NT2/D1 (cell line): ENCODE measurements at regions not wholly inside any gene's neighbourhood (a gene's known extent, or its start where the extent isn't known, plus 50 kb on each side); places are given as distances from the start of the nearest gene placed in this dataset.

Experiments used
- SUZ12 ChIP-seq: IDR thresholded peaks from 2 replicates; pipeline ENCODE4 v1.6.1; 2011; ENCODE audit not compliant: insufficient read length, insufficient read depth; ENCODE audit errors: extremely low read depth
- YY1 ChIP-seq: IDR thresholded peaks from 2 replicates; pipeline ENCODE4 v1.6.1; 2011; ENCODE audit not compliant: insufficient read length, insufficient read depth
- ZNF274 ChIP-seq: IDR thresholded peaks from 2 replicates; pipeline ENCODE4 v1.6.1; 2011; ENCODE audit warnings: mild to moderate bottlenecking, low read depth, low read length

DNA sequence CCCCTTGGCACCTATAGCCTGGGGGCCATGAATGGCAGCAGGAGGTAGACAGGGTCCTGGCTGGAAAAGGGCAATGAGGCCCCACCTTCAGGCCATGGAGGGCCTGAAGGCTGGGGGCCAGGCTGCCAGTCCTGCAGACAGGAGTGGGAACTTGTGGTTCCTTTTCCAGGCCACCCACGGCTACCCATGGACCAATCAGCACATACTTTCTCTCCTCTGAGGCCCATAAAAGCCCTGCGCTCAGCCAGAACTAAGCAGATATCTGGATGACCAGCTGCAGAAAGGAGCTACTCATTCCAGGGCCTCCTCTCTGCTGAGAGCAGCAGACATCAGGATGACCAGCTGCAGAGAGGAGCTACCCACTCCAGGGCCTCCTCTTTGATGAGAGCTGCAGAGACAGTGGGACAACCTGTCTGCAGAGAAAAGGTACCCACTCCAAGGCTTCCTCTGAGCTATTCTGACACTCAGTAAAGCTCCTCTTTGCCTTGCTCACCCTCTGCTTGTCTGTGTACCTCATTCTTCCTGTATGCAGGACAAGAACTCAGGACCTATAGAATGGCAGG lies 67.2 kb downstream of the NAA11 start:
- TF ChIP-seq SUZ12 (no peak), YY1 (no peak), ZNF274 (no peak)
